Neural progenitor cell (in vitro differentiated cells): ENCODE measurements at regions not wholly inside any gene's neighbourhood (a gene's known extent, or its start where the extent isn't known, plus 50 kb on each side); places are given as distances from the start of the nearest gene placed in this dataset.

Source experiments
- EZH2 ChIP-seq: fragments of 200-600 bp; sonication (generic); IDR thresholded peaks from 2 replicates; pipeline ENCODE4 v1.6.1; 2017; ENCODE audit warnings: antibody characterized with exemption, mild to moderate bottlenecking, moderate library complexity
- EZH2phosphoT487 ChIP-seq: fragments of 200-600 bp; sonication (generic); IDR thresholded peaks from 2 replicates; pipeline ENCODE4 v1.6.1; 2017; ENCODE audit warnings: antibody characterized with exemption
- TF ChIP-seq, protein P1 (sequence below): fragments of 200-600 bp; sonication (generic); IDR thresholded peaks from 2 replicates; pipeline ENCODE4 v1.5.1; 2017; ENCODE audit warnings: antibody characterized with exemption, mild to moderate bottlenecking

DNA sequence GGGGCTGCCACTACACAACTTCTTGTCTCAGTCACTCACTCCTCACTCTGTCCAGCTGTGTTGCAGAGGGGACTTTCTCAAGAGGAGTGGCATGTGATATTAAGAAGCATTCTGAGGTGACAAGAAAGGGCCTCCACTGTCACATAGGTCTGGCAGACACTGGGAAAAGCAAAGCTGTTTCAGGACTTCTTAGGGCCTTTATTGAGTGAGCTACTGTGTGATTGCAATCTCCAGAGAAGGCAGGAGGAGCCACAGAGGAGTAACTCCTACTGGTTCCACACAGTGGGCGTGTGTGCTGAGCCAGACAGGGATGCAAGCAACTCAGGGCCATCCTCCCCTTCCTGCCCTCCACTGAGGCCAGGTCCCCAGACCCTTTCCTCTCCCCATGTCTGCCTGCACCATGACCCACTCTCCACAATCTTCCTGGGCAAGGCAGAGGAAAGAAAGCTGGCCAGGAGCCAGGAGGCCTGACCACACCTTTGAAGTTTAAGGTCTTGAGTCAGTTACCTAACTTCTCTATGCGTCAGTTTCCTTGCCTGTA lies 262.0 kb upstream of the ZMIZ1 start:
- TF ChIP-seq, protein P1, sequence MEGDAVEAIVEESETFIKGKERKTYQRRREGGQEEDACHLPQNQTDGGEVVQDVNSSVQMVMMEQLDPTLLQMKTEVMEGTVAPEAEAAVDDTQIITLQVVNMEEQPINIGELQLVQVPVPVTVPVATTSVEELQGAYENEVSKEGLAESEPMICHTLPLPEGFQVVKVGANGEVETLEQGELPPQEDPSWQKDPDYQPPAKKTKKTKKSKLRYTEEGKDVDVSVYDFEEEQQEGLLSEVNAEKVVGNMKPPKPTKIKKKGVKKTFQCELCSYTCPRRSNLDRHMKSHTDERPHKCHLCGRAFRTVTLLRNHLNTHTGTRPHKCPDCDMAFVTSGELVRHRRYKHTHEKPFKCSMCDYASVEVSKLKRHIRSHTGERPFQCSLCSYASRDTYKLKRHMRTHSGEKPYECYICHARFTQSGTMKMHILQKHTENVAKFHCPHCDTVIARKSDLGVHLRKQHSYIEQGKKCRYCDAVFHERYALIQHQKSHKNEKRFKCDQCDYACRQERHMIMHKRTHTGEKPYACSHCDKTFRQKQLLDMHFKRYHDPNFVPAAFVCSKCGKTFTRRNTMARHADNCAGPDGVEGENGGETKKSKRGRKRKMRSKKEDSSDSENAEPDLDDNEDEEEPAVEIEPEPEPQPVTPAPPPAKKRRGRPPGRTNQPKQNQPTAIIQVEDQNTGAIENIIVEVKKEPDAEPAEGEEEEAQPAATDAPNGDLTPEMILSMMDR, result no peak
- TF ChIP-seq EZH2phosphoT487 (no peak), EZH2 (no peak)
